GM21619 (cell line): ENCODE measurements at regions not wholly inside any gene's neighbourhood (a gene's known extent, or its start where the extent isn't known, plus 50 kb on each side); places are given as distances from the start of the nearest gene placed in this dataset.

Experiments
- ATAC-seq: cut with Tn5 transposase; IDR thresholded peaks from one replicate; pipeline ENCODE4 v1.9.1; 2021; ENCODE audit not compliant: unreplicated experiment

GRCh38 chr10:78919181-78919966, 149.4 kb upstream of the ZMIZ1 start:
- ATAC-seq: no peak

GRCh38 chr10:78920011-78920410, 148.8 kb upstream of the ZMIZ1 start:
- no peak for ATAC-seq

DNA sequence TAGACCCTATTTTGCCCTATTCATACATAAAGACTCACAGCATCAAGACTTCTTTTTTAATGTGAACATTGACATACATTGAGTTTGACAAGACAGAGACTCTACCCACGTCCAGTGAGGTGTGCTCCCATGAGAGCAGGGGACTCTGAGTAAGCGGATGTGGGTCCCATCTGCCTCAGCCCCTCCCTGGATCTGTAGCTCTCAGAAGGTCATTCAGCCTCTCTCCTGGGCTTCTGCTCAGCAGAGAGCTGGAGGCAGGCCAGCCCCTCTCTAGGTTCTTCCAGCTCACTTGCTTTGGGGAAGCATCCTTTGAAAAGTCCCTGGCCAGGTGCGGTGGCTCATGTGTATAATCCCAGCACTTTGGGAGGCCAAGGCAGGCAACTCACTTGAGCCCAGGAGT, 146.9 kb upstream of the ZMIZ1 start:
- ATAC-seq: no peak

GRCh38 chr10:78923647-78924318, 145.0 kb upstream of the ZMIZ1 start:
- no peak for ATAC-seq

DNA sequence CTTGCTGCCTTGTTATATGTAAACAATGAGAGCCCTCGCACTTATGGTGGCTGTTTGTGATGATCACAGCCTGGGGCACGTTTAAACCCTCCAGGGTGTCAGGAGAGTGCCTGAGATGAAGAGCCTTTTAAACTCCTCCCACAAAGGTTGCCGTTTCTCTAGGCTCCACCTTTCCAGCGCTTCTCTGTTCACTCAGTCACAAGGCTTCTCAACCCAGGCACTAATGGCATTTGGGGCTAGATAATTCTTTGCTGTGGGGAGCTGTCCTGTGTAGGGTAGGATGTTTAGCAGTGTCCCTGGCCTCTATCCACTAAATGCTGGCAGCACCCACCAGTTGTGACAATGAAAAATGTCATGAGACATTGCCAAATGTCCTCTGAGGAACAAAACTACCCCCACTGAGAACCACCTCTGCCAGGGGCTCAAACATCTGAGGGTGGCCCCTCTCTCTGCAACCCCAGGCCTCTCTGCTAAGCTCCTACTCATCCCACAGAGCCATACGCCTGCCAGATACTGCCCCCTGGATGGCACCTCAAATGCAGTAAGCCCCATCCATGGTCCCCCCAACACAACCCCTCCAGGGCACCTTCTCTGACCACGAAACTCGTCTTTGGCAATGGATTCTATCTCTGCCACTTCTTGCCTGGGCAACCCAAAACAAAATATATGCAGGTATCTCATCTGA, 144.3 kb upstream of the ZMIZ1 start:
- no peak for ATAC-seq

- ATAC-seq: no peak
These were observed 143.5 kb upstream of the ZMIZ1 start for GRCh38 chr10:78925275-78925674.

DNA sequence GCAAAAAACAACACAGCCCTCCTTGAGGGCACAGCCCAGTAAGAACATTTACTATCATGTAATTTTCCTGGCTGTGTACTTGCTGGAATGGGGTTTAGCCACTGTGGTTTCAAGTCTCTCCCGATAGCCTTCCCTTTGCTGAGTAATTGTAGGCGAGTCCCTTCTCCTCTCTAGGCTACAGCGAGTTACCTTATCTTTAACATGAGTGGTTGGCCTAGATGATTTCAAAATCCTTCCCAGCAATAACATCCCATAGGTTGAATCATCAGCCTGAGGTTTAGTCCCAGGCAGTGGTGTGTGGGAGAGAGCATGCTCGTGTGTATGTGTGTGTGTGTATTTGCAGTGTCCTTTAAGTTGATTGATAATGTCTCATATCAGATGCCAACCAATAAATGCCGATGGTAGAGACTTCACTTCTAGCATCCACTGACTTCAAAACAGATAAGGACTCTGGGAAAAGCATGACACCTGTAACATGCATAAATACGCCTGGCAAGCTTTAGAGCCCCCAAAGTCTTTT, 142.9 kb upstream of the ZMIZ1 start:
- no peak for ATAC-seq

DNA sequence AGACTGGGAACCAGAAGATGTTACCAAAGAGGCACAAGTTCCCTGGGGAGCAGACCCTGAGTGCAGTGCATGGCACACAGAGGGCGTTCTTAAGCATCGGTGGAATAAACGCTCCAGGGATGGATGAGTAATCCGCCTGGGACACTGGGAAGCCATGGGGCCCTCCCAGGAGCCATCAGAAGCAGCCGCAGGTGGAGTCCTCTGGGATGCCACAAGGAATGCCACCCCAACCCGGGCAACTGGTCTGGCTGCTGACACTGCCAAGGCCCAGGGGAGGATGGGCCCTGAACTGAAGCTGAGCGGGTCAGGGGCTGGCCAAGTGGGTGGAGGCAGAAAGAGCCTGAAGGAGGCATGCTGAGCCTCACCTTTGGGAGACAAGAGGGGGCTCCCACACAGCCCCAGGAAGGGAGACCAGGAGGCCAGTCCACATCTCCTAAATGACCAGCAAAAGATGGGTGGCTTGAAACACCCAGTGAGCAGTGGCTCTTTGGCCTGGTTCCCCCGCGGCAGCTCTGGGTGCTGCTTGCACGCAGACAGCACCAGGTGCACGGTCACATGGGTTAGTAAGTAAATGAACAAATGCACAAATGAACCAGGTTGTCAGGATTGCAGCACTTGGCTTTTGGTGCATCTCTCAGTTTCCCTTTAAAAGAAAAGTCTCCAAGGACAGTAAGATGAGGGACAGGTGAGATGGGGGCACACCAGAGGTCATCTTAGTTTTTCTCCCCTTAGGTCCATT, 141.3 kb upstream of the ZMIZ1 start:
- no peak for ATAC-seq

DNA sequence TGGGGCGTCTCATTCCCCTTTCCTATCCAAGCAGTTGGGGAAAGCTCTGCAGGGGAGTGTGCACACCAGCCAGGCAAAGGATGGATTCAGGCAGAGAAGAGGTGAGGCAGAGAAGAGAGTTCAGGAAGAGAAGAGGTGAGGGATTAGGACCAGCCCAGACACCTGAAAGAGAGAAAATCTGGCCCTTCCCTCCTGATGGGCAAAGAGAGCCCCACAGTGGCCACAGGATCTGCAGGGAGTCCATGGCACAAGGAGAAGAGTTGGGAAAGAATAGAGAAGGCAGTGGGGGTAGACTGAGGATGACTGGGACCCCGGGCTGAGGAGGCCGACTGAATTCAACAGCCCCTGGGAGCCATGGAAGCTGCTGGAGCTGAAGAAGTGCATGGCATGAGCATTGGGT, 140.4 kb upstream of the ZMIZ1 start:
- ATAC-seq: no peak

- ATAC-seq: no peak
These were observed 139.2 kb upstream of the ZMIZ1 start for GRCh38 chr10:78929541-78929940.

DNA sequence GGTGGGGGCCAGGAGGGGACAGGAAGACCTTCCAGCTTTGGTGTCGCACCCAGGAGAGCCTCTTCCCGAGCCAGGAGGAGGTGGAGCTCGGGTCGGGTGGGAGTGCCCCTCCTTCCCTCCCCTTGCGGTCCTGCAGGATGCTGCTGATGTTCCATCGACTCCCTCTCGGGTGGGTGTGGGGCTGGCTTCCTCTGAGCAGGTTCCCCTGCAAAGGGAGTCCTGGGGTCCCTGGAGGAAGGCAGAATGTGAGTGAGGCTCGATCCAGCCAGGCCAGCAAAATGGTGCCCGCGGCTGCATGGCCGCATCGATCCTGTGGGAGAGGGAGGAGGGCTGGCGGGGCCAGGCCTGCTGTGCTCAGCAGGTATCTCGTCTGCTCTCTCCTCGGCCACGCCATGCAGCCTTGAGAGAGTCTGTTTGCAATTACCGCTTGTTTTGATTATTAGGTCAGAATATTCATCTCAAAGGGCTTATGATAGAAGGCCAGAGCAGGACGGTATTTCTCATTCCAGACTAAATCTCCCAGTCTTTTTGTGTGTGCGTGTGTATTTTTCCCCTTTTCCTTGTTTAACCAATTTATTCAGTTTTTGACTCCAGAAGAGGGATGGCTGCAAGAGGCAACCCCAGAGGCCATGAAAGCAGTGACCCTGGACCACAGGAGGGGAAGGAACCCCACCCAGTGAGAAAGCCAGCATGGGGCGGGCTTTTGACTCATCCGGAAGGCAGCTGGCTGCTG, 137.3 kb upstream of the ZMIZ1 start:
- ATAC-seq: no peak

GRCh38 chr10:78932054-78932386, 136.7 kb upstream of the ZMIZ1 start:
- ATAC-seq: no peak

GRCh38 chr10:78932861-78933260, 135.9 kb upstream of the ZMIZ1 start:
- ATAC-seq: no peak

DNA sequence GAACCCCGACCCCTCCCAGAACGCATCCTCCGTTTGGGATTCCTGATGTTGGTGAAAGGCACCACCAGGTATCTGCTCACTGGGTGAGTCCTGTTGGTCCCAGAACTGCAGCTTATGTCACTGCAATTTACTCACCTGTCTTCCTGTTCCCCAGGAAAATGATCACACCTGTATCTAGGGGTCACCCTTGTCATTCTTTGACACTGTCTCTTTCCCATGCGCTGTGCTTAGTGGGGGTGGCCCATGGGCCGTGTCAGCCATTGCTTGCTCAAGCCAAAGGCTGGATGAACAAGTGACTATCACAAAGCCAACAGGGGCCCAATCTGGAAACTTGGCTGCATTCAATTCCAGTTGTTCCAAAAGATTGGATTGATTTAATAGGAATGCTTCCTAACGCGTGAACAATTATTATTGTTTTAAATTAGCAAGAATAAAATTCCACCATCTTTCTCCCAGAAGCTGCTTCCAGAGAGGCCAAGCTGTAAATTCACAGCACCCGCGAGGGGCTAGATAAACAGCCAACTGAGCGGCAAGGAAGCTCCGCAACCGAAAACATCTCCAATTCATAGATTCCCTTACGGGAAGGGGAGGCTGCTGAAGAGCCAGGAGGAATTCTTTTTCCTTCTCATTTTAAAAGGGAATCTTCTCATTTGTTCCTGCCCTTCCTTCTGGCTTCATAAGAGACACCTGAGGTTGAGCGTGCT, 134.8 kb upstream of the ZMIZ1 start:
- ATAC-seq: no peak

- ATAC-seq: no peak
These were observed 134.3 kb upstream of the ZMIZ1 start for GRCh38 chr10:78934532-78934898.

DNA sequence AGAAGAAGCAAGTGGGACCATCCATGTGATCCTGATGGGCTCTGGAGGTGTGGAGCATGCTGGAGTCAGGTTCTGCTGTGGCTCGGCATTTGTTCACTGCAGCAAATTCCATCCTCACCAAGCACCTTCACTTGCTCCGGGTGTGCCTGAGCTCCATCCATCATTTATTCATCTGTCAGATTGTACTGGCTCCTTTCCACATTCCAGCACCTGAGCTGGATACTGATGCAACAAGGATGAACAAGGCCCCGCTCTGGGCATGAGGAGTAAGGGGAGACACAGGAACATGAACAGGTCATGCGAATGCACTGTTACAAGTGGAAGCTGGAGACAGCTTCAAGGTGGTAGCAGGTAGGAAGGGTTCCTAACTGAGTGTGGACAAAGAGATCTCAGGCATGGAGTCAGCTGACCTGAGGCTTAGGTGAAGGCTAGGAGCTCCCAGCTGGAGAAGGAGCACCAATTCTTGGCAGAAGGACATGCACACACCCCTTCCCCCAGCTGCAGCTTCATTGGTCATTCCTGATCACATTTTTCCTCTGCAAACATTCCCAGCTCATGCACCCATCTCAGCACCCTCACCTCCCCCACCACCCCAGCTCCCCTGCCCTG, 133.7 kb upstream of the ZMIZ1 start:
- ATAC-seq: no peak

DNA sequence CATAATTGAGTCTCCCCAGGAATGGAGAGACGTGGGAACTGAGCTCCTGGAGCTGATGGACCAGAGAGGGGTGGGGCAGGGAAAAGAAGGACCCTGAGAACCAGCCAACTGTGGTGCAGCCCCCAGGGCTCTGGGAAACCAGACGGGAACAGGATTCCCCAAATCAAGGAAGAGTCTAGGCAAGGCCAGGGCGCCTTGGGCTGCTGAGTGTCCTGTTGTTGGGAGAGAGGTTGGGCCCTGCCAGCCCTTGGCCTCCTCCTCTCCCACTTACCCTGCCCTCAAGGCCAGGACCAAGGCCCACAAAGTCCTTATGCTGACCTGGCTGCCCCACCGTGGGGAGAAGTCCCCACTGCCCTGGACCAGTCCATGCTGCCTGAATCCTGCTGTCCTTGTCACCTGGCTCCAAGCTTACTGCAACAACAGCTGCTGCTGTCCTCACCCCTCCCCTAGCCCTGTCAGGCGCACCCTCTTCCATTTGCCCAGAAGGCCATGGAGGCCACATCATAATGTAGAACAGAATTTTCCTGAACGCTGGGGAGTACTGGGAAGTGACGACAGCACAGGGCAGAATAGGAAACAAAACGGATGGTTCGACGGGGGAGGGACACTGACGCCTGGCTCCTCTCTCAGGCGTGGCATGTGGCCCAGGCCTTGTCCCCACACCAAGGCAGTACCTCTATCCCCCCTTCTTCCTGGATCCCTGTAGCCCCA, 132.9 kb upstream of the ZMIZ1 start:
- ATAC-seq: no peak

DNA sequence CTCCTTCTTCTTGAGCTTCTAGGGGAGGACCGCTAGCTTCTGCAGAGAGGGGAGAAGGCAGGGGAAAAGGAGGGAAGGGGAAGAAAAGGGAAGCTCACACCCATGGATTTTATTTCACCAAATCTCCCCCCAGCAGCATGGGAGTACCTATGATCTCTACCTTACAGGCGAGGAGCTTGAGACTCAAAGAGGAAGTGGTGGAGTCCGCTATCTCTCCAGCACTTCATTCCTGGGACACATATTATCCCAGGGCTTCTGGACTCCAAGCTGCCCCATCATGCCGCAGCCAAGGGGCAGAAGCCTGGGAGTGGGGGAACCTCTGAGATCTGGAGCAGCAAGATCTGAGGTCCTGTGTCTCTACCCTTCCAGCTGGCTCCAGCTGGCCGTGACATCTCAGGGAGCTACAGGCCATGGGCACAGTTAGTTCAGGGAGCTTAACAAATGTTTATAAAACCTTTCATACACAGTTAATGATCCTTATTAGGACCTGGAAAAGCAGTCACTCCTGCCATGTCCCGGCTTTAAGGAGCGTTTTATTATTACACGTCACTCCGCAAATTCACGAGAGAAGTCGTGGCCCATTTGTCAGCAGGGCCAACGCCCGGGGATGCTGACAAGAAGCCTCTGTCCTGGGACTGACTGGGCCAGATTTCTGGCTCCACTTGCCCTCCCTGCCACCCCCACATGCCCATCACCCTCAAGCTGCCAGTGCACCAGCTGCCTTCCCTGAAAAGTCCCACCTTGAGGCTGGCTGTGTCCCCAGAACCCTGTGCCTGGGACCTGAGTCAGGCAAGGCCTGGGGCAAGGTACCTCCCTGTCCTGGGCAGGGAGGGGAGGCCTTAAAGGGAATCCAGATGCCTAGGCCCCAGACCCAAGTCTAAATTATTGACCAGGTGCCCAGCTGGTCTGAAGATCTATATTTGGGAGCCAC, 132.1 kb upstream of the ZMIZ1 start:
- no peak for ATAC-seq
